GM12878 (cell line): ENCODE measurements at regions not wholly inside any gene's neighbourhood (a gene's known extent, or its start where the extent isn't known, plus 50 kb on each side); places are given as distances from the start of the nearest gene placed in this dataset.

Source experiments
- ATAC-seq: fragments of 200-7000 bp; cut with Tn5 transposase; 3 replicates; pipeline ENCODE4 v1.9.1; 2020; ENCODE audit warnings: mild to moderate bottlenecking, moderate library complexity
- BruUV-seq: library from RNA; stranded (reverse); fragments of 400-500 nt; replicated peaks from 2 replicates; lab custom pipeline; 2021; lab: Mats Ljungman, UMichigan
- CTCF ChIA-PET: fragments of 300-600 bp; sonication (Branson Sonifier 250); formaldehyde crosslinking; extraction: SDS; loops from one replicate; lab custom pipeline; 2021; ENCODE audit warnings: inconsistent platforms; lab: Yijun Ruan, JAX
- POLR2A ChIA-PET: fragments of 350-600 bp; formaldehyde crosslinking; extraction: SDS; loops from one replicate; lab custom pipeline; 2021; ENCODE audit warnings: inconsistent platforms; lab: Charles Lee
- RAD21 ChIA-PET: fragments of 300-600 bp; sonication (Branson Sonifier 250); formaldehyde crosslinking; loops from one replicate; lab custom pipeline; 2023; ENCODE audit warnings: antibody characterized with exemption; ENCODE audit not compliant: unreplicated experiment; lab: Charles Lee
- SMC1A ChIA-PET: fragments of 300-600 bp; sonication (Branson Sonifier 250); formaldehyde crosslinking; loops from one replicate; lab custom pipeline; 2023; ENCODE audit not compliant: unreplicated experiment, uncharacterized antibody; lab: Charles Lee
- DNase-seq: peaks from one replicate; pipeline ENCODE4 v3.0.0-alpha.2; 2011; ENCODE audit warnings: low read depth, low spot score
- FAIRE-seq: peaks from 3 replicates; lab custom pipeline; 2011; peaks lifted over from hg19 to GRCh38; lab: Jason Lieb, UNC
- H2AFZ ChIP-seq: 2 replicates; pipeline ENCODE4 v1.6.0; 2011; ENCODE audit warnings: low read depth, low read length, control low read depth; ENCODE audit not compliant: control insufficient read depth
- H3K27ac ChIP-seq: 2 replicates; pipeline ENCODE4 v1.5.1; 2011; ENCODE audit warnings: control low read depth; ENCODE audit not compliant: control insufficient read depth, insufficient read depth
- H3K27me3 ChIP-seq, 2 experiments: replicated peaks in 1 of 2; 2 replicates each; pipeline versions ENCODE4 v1.6.0 to v1.6.1; 2011; ENCODE audit warnings: low read length in 1 of 2; ENCODE audit not compliant: control insufficient read depth in 2 of 2, insufficient read depth in 2 of 2
- H3K36me3 ChIP-seq, 2 experiments: 2 replicates each; pipeline ENCODE4 v1.5.1; 2011; ENCODE audit warnings: low read length in 1 of 2; ENCODE audit not compliant: control insufficient read depth in 2 of 2, insufficient read depth in 2 of 2
- H3K4me1 ChIP-seq: 2 replicates; pipeline ENCODE4 v1.6.1; 2011; ENCODE audit warnings: mild to moderate bottlenecking, low read length, moderate library complexity, mixed read lengths; ENCODE audit not compliant: control insufficient read depth, insufficient read depth
- H3K4me2 ChIP-seq: 2 replicates; pipeline ENCODE4 v1.6.0; 2011; ENCODE audit warnings: control low read depth; ENCODE audit not compliant: control insufficient read depth, insufficient read depth
- H3K4me3 ChIP-seq: fragments of 200-600 bp; sonication (generic); 2 replicates; pipeline ENCODE4 v1.5.1; 2016
- H3K79me2 ChIP-seq: 2 replicates; pipeline ENCODE4 v1.6.0; 2011; ENCODE audit warnings: low read length; ENCODE audit not compliant: control insufficient read depth, insufficient read depth
- H3K9ac ChIP-seq: 2 replicates; pipeline ENCODE4 v1.8.0; 2011; ENCODE audit warnings: low read length, control low read depth, mixed read lengths; ENCODE audit not compliant: control insufficient read depth, insufficient read depth
- H3K9me3 ChIP-seq: replicated peaks from 3 replicates; pipeline ENCODE4 v1.5.1; 2011; ENCODE audit warnings: mild to moderate bottlenecking, low read length; ENCODE audit not compliant: control insufficient read depth, insufficient read depth
- H4K20me1 ChIP-seq: 2 replicates; pipeline ENCODE4 v1.6.0; 2011; ENCODE audit not compliant: control insufficient read depth, insufficient read depth
- ELK1 ChIP-seq: IDR thresholded peaks from 2 replicates; pipeline ENCODE4 v1.6.1; 2012; ENCODE audit warnings: low read depth, low read length, improper control_type of control experiment
- IKZF2 ChIP-seq, 2 experiments: fragments of 450-650 bp; IDR thresholded peaks; 2 replicates each; pipeline ENCODE4 v1.6.1; 2017; ENCODE audit warnings: mild to moderate bottlenecking in 2 of 2, moderate library complexity in 2 of 2
- JUNB ChIP-seq: IDR thresholded peaks from 2 replicates; pipeline ENCODE4 v1.6.1; 2016; ENCODE audit warnings: antibody characterized with exemption, mild to moderate bottlenecking
- MAX ChIP-seq: IDR thresholded peaks from 2 replicates; pipeline ENCODE4 v1.6.1; 2012; ENCODE audit warnings: low read depth, low read length, improper control_type of control experiment
- RAD51 ChIP-seq: fragments of 450-650 bp; IDR thresholded peaks from 2 replicates; pipeline ENCODE4 v1.6.1; 2016; ENCODE audit warnings: moderate library complexity, mild to moderate bottlenecking, inconsistent platforms
- RB1 ChIP-seq: fragments of 450-650 bp; formaldehyde crosslinking; IDR thresholded peaks from 2 replicates; pipeline ENCODE4 v1.6.1; 2017; ENCODE audit warnings: mild to moderate bottlenecking, borderline replicate concordance
- SPI1 ChIP-seq: IDR thresholded peaks from 2 replicates; pipeline ENCODE4 v1.6.1; 2011; ENCODE audit warnings: low read depth, mild to moderate bottlenecking, low read length, moderate library complexity, borderline replicate concordance; ENCODE audit not compliant: insufficient read depth
- SREBF2 ChIP-seq: IDR thresholded peaks from 2 replicates; pipeline ENCODE4 v1.6.1; 2012; ENCODE audit warnings: mild to moderate bottlenecking, low read length
- STAT3 ChIP-seq: IDR thresholded peaks from 2 replicates; pipeline ENCODE4 v1.6.1; 2011; ENCODE audit warnings: low read depth, low read length, improper control_type of control experiment
- WRNIP1 ChIP-seq: IDR thresholded peaks from 2 replicates; pipeline ENCODE4 v1.6.1; 2011; ENCODE audit warnings: low read depth, low read length, improper control_type of control experiment, borderline replicate concordance
- YY1 ChIP-seq: IDR thresholded peaks from 2 replicates; pipeline ENCODE4 v1.6.1; 2011; ENCODE audit warnings: low read depth, mild to moderate bottlenecking, low read length
- WGBS: methylation state at CpG from one replicate; pipeline ENCODE4 v1.1.6; 2016; ENCODE audit warnings: low lambda C conversion rate; ENCODE audit not compliant: insufficient replicate concordance, insufficient coverage; ENCODE audit errors: missing lambda C conversion rate; 5-methylcytosine and 5-hydroxymethylcytosine counted together
- in situ Hi-C: fragments of 300-500 bp; cut with MboI; formaldehyde crosslinking; loops from 9 replicates; pipeline ENCODE4 v1.14.3; 2018; ENCODE audit warnings: mixed read lengths
- intact Hi-C: fragments of 100-400 bp; cut with micrococcal nuclease; formaldehyde crosslinking; loops from one replicate; pipeline ENCODE4 v1.14.2; 2022; ENCODE audit not compliant: unreplicated experiment
- TF ChIP-seq, protein P1 (sequence below): fragments of 450-650 bp; IDR thresholded peaks from 2 replicates; pipeline ENCODE4 v1.6.1; 2016; ENCODE audit warnings: mild to moderate bottlenecking, moderate library complexity, borderline replicate concordance
- TF ChIP-seq, protein P2 (sequence below): fragments of 450-650 bp; IDR thresholded peaks from 2 replicates; pipeline ENCODE4 v1.6.1; 2017; ENCODE audit warnings: low read depth, mild to moderate bottlenecking, moderate library complexity
- TF ChIP-seq, protein P3 (sequence below): fragments of 450-650 bp; formaldehyde crosslinking; IDR thresholded peaks from 2 replicates; pipeline ENCODE4 v1.5.0; 2022; ENCODE audit warnings: mild to moderate bottlenecking, missing genetic modification characterization

- H3K27ac ChIP-seq: no peak overlapping the region
- H3K4me1 ChIP-seq: no peaks in the 10 kb centered on the region
- DNase-seq: no peak
- SMC1A ChIA-PET: no interaction called here
- no peak overlapping the region for H3K4me2 ChIP-seq
- no peaks in the 10 kb centered on the region for H4K20me1 ChIP-seq
- no TSS peak for BruUV-seq
- no peak overlapping the region for H3K4me3 ChIP-seq
- no peaks in the 10 kb centered on the region for H3K36me3 ChIP-seq
- WGBS: 0% methylated on average over 1 of the region's 1 CpG
- POLR2A ChIA-PET: no interaction called here
- no peak overlapping the region for H3K9ac ChIP-seq
- no peak for FAIRE-seq
- H3K79me2 ChIP-seq: no peaks in the 10 kb centered on the region
- no peak overlapping the region for H2AFZ ChIP-seq
- intact Hi-C loops (no loop called here), in situ Hi-C loops (no loop called here)
- H3K9me3 ChIP-seq: no peaks in the 10 kb centered on the region
- RAD21 ChIA-PET: no interaction called here
- no peak for ATAC-seq
- TF ChIP-seq, protein P1, sequence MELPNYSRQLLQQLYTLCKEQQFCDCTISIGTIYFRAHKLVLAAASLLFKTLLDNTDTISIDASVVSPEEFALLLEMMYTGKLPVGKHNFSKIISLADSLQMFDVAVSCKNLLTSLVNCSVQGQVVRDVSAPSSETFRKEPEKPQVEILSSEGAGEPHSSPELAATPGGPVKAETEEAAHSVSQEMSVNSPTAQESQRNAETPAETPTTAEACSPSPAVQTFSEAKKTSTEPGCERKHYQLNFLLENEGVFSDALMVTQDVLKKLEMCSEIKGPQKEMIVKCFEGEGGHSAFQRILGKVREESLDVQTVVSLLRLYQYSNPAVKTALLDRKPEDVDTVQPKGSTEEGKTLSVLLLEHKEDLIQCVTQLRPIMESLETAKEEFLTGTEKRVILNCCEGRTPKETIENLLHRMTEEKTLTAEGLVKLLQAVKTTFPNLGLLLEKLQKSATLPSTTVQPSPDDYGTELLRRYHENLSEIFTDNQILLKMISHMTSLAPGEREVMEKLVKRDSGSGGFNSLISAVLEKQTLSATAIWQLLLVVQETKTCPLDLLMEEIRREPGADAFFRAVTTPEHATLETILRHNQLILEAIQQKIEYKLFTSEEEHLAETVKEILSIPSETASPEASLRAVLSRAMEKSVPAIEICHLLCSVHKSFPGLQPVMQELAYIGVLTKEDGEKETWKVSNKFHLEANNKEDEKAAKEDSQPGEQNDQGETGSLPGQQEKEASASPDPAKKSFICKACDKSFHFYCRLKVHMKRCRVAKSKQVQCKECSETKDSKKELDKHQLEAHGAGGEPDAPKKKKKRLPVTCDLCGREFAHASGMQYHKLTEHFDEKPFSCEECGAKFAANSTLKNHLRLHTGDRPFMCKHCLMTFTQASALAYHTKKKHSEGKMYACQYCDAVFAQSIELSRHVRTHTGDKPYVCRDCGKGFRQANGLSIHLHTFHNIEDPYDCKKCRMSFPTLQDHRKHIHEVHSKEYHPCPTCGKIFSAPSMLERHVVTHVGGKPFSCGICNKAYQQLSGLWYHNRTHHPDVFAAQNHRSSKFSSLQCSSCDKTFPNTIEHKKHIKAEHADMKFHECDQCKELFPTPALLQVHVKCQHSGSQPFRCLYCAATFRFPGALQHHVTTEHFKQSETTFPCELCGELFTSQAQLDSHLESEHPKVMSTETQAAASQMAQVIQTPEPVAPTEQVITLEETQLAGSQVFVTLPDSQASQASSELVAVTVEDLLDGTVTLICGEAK: no peak
- TF ChIP-seq SREBF2: no peak
- no peak for TF ChIP-seq RAD51
- TF ChIP-seq STAT3: no peak
- no peak for TF ChIP-seq SPI1
- TF ChIP-seq JUNB: no peak
- TF ChIP-seq MAX: no peak
- no peak for TF ChIP-seq ELK1
- no peak for TF ChIP-seq RB1
- TF ChIP-seq WRNIP1: no peak
- TF ChIP-seq, protein P2, sequence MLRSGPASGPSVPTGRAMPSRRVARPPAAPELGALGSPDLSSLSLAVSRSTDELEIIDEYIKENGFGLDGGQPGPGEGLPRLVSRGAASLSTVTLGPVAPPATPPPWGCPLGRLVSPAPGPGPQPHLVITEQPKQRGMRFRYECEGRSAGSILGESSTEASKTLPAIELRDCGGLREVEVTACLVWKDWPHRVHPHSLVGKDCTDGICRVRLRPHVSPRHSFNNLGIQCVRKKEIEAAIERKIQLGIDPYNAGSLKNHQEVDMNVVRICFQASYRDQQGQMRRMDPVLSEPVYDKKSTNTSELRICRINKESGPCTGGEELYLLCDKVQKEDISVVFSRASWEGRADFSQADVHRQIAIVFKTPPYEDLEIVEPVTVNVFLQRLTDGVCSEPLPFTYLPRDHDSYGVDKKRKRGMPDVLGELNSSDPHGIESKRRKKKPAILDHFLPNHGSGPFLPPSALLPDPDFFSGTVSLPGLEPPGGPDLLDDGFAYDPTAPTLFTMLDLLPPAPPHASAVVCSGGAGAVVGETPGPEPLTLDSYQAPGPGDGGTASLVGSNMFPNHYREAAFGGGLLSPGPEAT: no peak
- TF ChIP-seq, protein P3, sequence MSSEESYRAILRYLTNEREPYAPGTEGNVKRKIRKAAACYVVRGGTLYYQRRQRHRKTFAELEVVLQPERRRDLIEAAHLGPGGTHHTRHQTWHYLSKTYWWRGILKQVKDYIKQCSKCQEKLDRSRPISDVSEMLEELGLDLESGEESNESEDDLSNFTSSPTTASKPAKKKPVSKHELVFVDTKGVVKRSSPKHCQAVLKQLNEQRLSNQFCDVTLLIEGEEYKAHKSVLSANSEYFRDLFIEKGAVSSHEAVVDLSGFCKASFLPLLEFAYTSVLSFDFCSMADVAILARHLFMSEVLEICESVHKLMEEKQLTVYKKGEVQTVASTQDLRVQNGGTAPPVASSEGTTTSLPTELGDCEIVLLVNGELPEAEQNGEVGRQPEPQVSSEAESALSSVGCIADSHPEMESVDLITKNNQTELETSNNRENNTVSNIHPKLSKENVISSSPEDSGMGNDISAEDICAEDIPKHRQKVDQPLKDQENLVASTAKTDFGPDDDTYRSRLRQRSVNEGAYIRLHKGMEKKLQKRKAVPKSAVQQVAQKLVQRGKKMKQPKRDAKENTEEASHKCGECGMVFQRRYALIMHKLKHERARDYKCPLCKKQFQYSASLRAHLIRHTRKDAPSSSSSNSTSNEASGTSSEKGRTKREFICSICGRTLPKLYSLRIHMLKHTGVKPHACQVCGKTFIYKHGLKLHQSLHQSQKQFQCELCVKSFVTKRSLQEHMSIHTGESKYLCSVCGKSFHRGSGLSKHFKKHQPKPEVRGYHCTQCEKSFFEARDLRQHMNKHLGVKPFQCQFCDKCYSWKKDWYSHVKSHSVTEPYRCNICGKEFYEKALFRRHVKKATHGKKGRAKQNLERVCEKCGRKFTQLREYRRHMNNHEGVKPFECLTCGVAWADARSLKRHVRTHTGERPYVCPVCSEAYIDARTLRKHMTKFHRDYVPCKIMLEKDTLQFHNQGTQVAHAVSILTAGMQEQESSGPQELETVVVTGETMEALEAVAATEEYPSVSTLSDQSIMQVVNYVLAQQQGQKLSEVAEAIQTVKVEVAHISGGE (CRISPR knock-in tag): no peak
- no peak for TF ChIP-seq YY1
- TF ChIP-seq IKZF2 (IDR thresholded peaks at IDR 0.05): no peak
- CTCF ChIA-PET: no interaction called here
- H3K27me3 ChIP-seq: no peaks in the 10 kb centered on the region
These were observed 165.3 kb upstream of the FBN2 start for GRCh38 chr5:128703322-128703721.
